ENCODE measurements at regions not wholly inside any gene's neighbourhood (a gene's known extent, or its start where the extent isn't known, plus 50 kb on each side); places are given as distances from the start of the nearest gene placed in this dataset.

DNA sequence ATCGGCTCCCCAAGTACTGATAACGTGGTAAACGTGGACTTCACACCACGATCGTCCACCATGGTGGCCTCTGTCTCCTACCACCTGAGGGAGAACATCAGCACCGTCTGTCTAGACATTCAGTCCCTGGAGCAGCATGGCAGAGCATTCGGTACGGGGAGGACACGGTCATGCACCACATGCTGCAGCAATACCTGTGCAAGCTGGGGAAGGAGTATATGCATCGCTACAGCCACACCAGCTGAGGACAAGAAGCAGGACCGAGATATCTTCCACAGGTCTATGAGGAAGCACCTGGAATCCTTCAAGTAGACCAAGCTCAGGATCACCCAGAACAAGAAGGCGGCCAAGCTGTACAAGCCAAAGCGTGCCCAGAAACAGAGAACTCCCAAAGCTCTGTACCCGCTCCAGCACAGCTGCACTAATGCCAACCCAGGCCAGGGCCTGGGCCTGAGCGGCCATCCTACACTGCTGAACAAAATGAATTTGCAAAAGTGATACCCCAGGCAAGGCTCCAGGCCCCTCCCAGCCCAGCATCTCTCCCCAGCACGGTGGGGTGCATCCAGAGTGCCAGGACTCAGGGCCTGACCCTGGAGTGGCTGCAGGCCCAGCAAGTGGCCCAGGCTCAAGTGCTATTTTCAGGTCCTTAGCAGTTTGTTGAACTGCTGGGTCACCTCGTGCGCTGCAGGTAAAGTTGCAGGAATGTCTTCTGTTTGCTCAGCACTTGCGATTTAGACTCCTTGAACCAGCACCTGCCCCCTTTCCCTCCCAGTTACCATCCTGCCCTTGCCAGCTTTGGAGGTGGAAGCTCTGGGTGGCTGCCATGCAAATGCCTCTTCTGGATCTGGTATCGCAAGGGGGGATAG lies 119.3 kb upstream of the SERPIND1 start:
- DNase-seq = no peak

DNA sequence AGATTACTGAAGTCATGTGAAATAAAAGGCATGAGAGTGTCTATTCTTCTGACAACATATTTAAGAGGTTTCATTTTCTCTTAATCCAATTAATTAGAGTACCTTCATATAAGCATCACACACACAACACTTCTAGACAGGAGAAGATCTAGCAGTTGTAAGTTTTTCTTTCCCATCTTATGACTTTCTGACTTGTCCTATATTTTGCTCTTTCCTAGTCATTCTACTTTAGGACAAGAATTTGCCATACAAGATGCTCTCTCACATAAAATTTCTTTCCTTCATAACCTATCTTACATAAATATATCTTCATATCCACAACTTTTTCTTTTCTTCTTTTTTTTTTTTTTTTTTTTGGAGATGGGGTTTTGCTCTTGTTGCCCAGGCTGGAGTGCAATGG lies 118.3 kb upstream of the SERPIND1 start:
- DNase-seq = no peak

DNA sequence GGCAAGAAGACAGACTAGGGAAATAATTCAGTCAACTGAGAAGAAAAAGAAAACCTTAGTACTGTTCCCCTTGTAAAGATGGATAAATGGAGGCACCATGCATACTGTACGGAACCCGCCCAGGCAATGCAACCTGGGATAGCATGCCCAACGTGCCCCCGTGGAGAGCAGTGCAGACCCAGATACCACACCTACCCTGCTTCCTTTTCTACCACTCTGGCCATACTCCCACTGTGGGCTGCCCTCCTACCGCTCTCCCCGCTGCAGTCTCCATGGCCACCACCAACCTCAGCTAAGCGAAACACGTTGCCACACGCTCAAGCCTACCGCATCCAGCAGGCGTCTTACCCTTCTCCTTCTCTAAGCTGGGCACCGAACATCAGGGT lies 117.4 kb upstream of the SERPIND1 start:
- no peak for DNase-seq

DNA sequence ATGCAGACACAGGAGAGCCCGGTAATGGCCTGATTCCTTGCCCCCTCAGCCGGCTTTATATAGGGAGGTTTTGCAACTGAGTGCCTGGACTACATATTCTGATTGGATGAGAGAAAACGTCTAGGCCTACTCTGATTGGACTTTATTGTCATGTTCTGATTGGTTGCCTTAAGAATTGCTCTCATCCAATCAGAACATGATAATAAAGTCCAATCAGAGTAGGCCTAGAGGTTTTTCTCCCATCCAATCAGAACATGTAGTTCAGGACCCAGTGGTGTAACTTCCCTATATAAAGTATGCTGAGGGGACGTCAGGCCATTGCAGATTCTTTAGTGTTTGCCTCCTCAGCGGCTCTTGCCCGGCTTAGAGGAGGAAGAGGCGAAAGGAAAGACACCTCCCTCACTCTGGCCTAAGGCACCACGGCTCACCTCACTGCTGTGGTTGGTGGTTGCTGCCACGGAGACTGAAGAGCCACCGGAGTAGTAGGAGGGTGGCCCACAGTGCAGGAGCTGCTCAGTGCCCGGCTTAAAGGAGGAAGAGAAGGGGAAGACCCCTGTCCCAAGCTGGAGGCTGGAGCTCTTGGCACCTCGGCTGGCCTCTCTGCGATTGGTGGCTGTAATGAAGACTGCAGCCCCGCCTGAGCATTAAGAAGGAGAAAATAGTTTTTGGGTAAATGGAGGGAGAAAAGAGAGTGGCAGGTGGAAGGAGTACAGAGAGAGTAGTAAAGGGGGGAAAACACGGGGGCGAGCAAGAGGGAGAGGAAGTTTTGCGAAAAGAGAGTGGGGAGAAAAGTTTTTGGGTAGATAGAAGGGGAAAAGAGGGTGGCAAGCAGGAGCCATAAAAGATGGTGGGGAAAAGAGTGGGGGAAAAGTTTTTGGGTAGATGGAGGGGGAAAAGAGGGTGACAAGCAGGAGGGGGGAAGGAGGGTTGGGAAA lies 116.7 kb upstream of the SERPIND1 start:
- DNase-seq = no peak
